Activated CD4-positive, alpha-beta T cell treated with anti-CD3 and anti-CD28 coated beads, Interleukin-10, Interleukin-2, amounts not matched to agents 100 ng/mL and 50 ng/mL, durations not matched to agents 16 hours and 8 hours (primary cell): ENCODE measurements at regions not wholly inside any gene's neighbourhood (a gene's known extent, or its start where the extent isn't known, plus 50 kb on each side); places are given as distances from the start of the nearest gene placed in this dataset.

Experiments
- DNase-seq: peaks from one replicate; pipeline ENCODE4 v3.0.0-alpha.2; 2020

DNA sequence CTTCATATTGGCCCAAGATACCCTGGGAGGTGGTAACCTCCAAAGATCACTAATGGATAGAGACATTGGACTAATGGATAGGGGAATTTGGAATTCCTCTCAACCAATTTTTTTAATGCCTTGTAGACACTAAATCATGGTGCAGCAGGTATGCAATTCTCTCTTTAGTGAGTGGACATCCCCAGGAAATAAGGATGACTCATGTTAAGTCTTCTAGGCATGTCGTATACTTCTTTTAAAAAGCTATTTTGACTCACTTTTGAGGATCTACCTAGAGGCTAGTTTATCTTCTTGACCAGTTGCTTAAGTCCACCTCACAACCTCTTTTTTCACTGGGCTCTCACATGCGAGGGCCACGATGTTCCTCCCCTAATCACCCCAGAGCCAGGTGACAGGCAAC, 211.6 kb upstream of the CDH12 start:
- no peak for DNase-seq

DNA sequence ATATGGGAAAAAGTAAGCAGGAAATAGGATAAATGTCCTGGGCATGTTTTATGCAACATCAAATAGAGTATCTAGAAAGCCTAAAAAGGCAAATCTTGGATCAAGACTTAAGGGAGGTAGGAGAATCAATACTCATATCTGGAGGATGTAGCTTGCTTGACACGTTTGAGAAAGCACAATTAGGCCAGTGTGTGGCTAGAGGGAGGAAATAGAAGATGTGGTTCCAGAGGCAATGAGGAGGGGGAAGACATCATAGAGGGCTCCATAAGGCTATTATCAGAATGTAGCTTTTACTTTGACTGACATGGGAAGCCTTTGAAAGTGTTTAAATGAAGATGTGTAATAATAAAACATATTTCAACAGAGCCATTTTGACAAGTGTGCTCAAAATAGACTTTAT, 200.7 kb upstream of the CDH12 start:
- DNase-seq = no peak

DNA sequence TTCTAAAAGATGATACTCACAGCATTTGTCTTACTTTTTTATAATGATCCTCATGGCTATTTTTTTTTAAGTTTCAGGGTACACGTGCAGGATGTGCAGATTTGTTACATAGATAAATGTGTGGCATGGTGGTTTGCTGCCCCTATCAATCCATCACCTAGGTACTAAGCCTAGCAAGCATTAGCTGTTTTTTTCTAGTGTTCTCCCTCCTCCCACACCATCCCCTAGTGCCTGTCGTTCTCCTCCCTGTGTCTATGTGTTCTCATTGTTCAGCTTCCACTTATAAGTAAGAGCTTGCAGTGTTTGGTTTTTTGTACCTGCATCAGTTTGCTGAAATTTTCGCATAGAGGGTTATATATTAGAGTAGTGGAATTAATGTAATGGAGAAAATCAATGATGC, 189.1 kb upstream of the CDH12 start:
- no peak for DNase-seq

DNA sequence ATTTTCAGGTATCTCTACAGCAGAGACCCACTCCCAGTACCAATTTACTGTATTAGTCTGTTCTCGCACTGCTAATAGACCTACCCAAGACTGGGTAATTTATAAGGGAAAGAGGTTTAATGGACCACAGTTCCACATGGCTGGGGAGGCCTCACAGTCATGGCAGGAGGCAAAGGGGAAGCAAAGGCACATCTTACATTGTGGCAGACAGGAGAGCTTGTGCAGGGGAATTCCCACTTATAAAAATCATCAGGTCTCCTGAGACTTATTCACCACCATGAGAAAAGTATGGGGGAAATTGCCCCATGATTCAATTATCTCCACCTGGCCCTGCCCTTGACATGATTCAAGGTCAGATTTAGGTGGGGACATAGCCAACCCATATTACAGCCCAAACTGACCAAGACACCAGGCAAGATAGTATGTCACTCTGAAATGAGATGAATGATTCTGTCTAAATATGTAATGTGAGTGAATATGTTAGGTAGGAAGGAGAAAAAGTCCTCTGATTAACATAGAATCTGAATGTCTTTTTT, 182.5 kb upstream of the CDH12 start:
- no peak for DNase-seq

DNA sequence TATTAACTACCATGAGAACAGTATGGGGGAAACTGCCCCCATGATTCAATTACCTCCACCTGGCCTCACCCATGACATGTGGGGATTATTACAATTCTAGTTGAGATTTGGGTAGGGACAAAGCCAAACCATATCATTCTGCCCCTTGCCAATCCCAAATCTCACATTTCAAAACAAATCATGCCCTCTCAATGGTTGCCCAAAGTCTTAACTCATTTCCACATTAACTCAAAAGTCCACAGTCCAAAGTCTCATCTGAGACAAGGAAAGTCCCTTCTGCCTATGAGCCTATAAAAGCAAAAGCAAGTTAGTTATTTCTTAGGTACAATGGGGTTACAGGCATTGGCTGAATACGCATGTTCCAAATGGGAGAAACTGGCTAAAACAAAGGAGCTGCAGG, 180.7 kb upstream of the CDH12 start:
- DNase-seq = no peak

DNA sequence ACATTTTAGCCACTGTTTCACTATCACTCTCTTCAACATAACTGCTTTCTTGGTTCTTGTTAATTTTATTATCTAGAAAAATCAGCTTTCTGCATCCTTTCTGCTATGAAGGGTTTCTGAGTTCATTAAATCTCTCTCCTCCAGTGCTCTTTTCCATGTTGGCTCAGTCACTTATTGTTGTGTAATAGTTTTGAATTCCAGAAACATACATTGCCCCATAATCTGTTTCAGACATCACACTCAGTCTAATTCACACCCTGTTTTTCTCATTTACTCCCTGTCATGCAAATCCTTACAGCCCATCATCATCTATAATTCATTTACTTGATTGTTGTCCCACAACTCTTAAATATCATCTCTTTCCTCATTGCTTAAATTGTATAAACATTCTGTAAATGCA, 176.1 kb upstream of the CDH12 start:
- DNase-seq = no peak

DNA sequence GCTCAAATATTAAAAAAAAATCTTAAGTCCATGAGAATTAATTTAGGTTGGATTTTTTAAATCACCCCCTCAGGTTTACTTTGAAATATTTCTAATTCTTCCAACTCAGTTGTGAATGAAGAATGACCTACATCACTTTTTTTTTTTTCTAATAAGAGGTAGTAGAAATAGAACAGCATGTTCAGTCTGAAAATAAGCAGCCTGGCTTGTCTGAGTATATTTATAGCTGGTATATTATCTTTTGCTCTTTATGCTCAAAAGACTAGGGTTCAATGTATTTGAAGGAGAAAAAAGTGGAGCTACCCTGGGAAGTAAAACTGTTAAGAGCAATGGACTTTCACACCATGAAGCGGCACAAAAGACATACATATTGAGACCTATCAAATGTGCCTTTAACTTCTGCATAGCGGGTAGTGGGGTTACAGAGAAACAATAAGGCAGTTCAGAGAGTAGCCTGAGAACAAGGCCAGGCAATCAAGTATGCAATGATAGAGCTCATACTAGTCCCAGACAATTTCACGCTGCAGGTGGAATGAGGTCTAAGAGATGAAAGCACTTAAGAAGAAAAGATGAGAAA, 175.4 kb upstream of the CDH12 start:
- no peak for DNase-seq

DNA sequence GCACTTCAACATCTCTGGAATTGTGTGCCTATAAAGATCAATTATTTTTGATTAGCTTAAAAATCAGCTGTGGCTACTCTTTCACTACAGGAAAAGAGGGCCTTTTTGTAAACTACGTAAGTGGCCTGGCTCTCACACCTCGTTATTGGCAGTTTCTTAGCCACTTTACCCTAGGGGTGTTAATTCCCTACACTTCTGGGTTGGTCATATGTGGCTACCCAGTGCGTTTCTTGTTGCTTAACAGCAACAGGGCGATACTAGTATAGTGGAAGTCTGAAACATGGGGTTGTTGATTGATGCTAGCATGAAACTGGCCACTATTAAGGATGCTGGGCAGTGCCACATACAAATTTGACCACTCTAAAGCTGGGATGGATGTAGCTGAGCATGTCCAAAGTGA, 174.7 kb upstream of the CDH12 start:
- no peak for DNase-seq

DNA sequence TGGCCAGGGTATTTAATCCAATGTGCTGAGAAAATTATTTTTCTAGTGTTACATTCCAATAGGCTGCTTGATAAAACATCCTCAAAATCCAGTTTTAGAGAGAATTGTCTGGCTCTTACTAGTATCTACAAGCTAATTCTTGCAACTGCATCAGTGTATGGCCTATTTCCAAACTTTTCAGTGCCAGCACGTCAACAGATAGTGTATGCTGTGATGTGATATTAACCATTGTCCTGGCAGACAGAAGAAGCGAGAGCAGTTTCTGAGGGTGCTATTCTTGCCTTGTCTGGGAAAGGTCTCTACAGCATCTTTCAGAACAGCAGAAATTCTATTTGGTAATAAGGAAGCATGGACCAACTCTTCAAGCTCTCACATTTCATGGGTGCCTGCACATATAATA, 174.2 kb upstream of the CDH12 start:
- no peak for DNase-seq

DNA sequence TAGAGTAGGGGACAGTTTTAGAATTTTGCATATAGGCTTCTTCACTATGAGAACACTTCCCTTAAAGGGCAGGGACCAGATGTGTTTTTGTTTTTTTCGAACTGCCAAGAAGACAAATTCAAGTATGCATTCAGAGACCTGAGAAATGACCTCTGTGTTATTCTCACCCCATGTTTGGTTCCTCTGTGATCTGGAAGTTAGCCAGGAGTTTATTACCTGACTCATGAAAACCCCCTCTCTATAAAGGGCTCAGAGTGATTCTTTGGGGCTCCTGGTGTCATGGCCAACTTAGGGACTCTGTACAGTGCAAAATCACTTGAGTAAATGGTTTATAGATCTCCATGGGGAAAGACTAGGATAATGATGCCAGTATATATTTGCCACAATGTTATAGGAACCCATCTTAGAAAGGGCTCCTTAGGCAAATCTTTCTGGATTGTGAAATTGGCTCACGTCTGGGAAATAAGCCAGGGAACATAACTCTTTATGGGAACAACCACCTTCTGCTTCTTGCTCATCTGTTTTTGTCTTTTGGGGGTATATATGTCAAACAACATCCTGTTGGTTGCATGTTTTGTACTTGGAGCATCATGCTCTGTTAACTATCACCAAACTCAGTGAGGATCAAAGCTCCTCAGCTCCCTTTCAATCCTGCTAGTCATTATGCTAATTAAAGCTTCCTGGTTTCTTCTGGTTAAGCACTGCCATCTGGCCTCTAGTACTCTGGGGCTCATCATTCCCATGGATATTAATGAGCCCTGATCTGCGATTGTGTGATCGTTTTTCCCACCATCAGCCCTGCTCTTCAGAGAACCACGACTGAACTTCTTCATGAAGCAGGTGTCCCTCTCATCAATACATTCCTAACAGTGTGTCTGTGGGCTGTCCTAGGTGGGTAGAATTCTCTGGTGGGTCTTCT, 173.4 kb upstream of the CDH12 start:
- DNase-seq = no peak

DNA sequence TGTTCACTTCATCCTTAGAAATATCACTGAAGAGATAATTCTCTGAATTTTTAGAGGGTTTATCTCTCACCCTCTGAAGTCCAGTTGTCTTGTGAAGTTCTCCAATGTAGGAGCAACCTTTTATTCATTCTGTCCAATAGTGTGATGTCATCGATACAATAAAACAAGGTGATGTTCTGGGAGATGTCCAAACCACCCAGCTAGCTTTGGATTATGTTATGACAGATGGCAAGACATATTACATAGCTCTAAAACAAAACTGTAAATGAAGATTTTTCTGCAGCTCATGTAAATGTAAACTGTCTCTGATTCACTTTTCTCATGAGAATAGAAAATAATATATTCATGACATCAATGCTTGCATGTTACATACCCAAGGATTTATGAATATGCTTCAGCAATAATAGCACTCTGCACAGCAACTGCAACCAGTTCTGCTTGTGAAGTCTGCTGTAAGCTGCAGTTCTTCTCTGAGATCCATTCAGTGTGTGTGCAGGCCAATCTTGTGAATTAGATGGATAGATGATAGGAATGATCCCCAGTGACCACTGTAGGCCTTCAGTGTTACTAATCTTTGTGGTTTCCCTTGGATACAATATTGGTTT, 172.6 kb upstream of the CDH12 start:
- no peak for DNase-seq

DNA sequence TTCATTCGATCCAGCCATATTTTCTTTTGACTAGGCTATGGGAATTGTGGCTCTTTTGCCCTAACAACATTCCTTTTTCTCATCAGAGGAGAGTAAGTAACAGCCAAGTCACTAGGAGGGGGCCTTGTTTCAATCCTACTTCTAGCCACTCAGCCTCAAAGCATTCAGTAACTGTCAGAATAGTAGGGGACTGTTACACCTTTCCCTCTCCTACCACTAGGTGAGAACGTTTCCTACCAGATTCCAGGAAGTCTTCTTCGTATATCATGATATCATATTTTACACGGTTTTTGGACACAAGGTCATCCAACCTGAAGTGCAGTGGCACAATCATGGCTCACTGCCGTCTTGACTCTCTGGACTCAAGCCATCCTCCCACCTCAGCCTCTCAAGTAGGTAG, 171.3 kb upstream of the CDH12 start:
- DNase-seq = no peak

DNA sequence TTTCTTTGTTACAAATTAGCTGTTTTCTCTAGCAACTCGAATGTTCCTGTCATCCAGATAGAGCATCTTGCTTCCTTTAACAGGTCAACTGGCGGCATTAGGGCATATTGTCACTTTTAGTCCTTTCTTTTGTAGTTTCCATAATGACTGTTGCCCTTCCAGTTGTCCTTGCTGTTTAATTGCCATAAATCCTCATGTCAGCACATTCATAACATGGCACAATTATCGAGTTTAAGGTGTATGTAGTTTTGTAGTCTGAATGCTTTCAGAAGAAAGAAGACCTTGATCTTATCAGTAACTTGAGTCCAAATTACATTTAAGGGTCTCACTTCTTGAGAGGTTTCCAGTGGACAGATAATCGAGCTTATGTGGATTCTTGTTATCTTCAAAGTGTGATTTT, 161.7 kb upstream of the CDH12 start:
- no peak for DNase-seq

DNA sequence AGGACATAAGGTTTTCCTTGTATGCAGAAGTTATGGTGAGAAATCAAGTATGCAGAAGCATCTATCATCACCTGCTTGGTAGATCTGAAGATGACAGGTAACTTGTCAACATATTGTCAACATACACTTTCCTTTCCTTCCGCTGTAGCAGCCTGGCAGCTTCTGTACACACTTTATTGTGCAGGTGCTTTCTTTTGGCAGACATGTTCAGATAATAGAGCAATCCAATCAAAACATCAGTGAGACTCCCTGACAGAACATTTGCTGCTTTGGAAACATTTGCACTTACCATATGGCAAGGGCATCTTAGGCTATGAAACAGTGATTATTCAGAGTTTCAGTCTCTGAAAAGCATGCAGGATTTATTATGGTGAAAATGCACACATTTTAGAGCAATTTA, 161.1 kb upstream of the CDH12 start:
- no peak for DNase-seq

DNA sequence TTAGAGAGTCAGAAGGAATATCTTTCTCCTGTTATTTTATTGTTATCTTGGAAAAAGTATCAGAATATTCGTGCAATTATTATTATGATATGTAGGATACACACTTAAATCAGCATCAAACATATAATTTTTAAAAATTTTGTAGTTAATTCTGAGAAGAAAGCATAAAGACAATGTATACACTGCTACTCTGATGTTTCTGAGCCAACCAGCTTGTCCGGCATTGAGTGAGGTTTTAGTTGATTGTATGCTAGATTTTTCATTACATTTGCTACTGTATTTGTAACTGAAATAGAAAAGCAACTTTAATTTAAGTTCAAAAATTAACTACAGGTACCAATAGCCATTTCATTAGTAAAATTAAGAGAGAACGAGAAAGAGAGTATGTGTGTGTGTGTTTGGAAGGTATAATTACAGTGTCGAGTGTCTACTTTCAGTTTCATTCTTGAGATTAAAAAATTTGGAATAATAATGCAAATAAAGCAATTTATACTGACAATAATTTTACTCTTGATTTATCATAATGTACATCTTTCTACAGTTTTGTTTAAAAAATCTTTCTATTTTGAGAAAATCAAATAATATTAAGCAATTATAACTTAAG, 160.4 kb upstream of the CDH12 start:
- DNase-seq = no peak

DNA sequence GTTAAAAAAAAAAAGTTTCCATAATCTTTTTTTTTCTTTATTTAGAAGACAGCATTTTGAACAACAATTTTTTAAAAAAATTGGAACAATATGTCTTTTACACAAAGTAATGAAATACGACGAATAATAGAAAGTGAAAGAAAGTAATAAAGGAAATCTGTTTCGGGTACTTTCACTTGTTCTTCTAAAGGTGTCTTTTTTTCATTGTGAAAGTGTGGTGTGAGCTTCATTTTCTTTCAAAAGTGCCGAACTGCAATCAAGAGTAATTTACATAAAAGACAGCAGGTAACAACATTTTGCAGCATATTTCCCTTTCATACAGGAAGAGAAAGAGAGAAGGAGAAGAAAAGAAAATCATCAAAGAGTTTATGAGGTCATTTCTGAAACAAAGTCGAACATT, 159.7 kb upstream of the CDH12 start:
- DNase-seq = no peak

DNA sequence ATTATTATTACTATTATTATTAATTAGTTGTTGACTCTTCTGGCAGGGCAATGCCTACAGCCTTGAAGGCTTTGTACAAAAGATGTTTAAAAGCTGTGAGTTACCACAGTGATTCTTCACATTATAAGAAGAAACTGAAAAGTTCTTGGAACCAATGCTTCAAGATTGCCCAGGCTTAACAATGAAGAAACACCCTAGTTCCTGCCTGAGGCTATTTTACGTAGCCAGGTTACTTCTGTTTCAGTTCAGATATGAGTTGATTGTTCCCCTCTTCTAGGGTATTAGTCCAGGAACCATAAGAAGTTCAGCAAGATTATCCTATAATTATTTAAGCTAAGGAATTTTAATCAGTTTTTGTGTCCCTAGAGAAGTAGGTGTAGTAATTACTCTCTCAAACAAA, 154.6 kb upstream of the CDH12 start:
- no peak for DNase-seq

DNA sequence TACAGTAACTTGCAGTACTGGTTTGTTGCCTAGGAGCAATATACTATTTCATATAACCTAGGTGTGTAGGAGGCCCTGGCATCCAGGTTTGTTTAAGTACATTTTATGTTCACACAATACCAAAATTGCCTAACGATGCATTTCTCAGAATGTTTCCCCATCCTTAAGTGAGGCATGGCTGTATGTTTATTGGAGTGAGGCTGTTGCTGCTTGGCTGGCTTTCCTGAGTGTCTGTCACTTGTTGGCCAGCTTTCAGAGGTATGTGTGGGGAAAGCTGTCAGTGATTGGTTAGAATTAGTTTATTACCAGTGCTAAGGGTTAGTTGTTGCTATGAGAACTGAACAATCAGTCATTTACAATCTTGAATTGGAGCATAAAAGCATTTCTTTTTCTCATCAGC, 154.1 kb upstream of the CDH12 start:
- DNase-seq = no peak

DNA sequence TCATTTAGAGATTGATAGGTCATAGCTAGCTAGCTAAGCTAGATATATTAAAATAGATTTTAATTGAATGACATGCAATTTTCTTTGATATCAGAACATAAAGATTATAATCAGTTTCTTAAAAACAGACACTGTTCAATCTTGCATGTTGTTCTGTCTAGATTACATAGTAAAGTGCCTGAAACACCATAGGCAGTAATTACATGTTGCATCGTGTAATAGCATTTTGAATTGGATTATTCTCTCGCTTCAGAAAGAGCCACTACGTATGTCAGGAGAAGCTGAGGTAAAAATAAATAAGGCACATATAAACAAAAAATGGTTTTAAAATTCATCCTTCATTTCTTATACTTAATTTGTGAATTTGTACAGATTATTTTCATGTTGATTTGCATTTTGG, 148.0 kb upstream of the CDH12 start:
- DNase-seq = no peak

DNA sequence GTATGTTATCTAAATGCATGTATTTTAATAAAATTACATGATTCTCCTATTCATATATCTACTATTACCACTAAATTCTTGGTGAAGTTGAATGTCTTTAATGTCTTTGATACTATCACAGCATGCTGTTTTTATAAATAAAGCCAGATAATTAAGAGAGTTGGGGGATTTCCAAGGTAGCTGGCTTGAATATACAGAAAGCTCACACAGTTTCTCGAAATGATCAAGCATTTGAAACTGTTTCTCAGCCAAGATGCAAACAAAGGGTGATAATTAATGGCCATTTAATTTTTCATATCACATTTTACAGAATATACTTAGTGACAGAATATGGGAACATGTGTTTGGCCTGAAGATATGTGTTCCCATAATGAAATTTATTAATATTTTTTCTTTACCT, 145.6 kb upstream of the CDH12 start:
- DNase-seq = no peak

DNA sequence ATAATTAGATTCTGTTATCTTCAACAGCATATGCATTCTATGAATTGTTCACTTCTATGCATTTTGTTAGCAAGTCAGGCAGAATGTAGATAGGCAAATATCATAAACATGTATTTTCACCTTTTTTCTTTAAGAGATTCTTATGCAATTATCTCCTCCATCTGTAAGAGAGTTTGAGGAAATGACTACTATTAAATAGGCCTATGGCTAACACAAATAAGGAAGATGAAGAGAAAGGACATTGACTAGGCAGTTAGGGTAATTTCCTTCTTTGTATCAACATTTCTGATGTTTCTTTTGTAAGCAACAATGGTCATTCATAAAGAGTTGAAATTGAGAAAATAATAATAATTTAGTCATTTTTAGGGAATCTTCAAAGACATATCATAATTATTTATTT, 145.2 kb upstream of the CDH12 start:
- no peak for DNase-seq

DNA sequence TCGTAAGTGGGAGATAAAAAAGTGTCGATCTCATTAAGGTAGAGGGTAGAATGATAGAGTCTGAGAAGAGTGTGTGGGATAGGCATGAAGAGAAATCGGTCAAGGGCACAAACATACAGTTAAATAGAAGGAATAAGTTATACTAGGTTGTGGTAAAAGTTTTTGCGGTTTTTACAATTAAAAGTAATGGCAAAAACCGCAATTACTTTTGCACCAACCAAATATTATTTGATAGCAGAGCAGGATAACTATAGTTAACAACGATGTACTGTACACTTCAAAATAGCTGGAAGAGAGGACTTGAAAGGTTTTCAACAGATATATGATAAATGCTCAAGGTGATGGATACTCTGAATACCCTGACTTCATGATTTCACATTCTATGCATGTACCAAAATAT, 135.8 kb upstream of the CDH12 start:
- no peak for DNase-seq

DNA sequence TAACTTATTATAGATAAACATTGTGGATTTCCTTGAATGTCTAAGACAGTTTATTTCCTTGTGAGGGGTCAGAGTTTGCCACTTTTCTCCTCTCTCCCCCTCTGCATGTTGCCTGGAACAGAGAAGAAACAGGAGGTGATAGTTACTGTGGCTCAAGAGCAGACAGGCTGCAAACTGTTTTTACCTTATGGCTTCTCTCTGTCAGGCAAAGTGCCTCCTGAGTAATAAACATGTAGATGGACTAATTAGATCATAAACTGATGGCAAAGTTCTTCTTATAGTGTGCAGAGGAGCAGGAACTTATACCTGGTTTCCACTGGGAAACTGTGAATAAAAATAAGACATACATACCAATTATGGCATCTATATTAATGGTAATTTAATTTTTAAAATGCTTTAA, 133.1 kb upstream of the CDH12 start:
- no peak for DNase-seq

DNA sequence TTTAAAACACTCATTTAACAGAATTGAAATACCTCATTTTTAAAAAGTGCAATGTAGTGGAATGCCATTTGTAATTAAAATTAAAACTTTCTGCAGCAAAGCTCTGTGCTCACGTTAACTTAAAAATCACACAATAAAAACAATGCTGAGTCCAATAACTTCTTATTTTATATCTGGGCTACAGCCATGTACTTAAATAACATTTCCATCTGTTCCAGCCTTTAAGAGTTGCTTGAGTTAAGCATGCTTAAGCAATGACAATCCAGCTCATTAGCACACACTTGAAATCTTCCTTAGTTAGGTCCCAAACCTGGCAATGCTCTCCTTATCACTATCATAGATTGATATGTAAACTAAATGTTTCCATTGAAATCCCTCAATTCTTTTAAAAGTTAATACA, 132.3 kb upstream of the CDH12 start:
- no peak for DNase-seq
